ENCODE measurements at regions not wholly inside any gene's neighbourhood (a gene's known extent, or its start where the extent isn't known, plus 50 kb on each side); places are given as distances from the start of the nearest gene placed in this dataset.

DNA sequence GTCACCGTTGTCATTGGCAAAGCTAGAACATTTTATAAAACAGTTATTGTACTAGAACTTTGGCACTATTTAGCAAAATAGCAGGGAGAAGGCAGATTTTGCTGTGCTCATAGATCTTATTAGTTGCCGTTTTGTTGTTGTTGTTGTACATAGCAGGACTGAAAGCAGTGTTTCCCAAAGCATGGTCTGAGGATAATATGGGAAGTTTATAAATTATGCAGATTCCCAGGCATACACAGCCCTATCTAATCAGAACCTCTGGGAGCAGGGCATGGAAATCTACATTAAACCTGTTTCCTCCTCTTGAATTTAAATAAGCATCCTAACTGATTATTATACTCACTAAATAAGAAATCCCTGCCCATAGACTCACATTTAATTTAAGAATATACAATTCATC, 87.9 kb downstream of the RAP2B start:
- H3K4me1 ChIP-seq, result peaks cover 0 to 10% of the 10 kb centered on the region in 2 donors
- H3K4me3 ChIP-seq, result no peak overlapping the region
- intact Hi-C loops (cut with DNase I), result no loop called here
- H3K36me3 ChIP-seq, result no peaks in the 10 kb centered on the region
- H3K27me3 ChIP-seq, result no peaks in the 10 kb centered on the region
- DNase-seq (ENCODE audit: low spot score in 2 of 2), result no peak
- no peaks in the 10 kb centered on the region for H3K9me3 ChIP-seq
- H3K27ac ChIP-seq, result no peak overlapping the region
- TF ChIP-seq, protein P1, sequence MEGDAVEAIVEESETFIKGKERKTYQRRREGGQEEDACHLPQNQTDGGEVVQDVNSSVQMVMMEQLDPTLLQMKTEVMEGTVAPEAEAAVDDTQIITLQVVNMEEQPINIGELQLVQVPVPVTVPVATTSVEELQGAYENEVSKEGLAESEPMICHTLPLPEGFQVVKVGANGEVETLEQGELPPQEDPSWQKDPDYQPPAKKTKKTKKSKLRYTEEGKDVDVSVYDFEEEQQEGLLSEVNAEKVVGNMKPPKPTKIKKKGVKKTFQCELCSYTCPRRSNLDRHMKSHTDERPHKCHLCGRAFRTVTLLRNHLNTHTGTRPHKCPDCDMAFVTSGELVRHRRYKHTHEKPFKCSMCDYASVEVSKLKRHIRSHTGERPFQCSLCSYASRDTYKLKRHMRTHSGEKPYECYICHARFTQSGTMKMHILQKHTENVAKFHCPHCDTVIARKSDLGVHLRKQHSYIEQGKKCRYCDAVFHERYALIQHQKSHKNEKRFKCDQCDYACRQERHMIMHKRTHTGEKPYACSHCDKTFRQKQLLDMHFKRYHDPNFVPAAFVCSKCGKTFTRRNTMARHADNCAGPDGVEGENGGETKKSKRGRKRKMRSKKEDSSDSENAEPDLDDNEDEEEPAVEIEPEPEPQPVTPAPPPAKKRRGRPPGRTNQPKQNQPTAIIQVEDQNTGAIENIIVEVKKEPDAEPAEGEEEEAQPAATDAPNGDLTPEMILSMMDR (IDR thresholded peaks at IDR 0.05), result no peak

DNA sequence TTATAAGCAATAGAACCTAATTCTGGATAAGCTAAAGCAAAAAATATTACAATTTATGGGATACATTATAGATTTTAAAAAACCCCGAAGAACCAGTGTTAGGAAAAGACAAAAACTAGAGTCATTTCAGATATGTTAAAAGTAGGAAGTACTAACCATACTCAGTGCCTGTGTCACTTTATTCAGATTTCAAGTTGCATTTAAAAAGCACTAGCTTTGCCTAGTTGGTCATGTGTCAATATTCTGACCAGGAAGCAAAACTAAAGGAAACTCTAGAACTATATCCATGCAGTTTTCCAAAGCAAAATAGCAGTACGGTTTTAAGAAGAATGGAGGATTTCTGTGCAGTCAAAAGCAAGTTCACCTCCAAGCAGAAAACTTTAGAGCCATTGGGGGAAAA, 88.4 kb downstream of the RAP2B start:
- intact Hi-C loops (cut with DNase I), result no loop called here
- Histone ChIP-seq H3K27ac (no peak overlapping the region), H3K27me3 (no peaks in the 10 kb centered on the region), H3K4me1 (peaks cover 0 to 10% of the 10 kb centered on the region in 2 donors), H3K36me3 (no peaks in the 10 kb centered on the region), H3K9me3 (no peaks in the 10 kb centered on the region), H3K4me3 (no peak overlapping the region)
- DNase-seq (ENCODE audit: low spot score in 2 of 2), result no peak
- TF ChIP-seq, protein P1 (IDR thresholded peaks at IDR 0.05), result no peak

DNA sequence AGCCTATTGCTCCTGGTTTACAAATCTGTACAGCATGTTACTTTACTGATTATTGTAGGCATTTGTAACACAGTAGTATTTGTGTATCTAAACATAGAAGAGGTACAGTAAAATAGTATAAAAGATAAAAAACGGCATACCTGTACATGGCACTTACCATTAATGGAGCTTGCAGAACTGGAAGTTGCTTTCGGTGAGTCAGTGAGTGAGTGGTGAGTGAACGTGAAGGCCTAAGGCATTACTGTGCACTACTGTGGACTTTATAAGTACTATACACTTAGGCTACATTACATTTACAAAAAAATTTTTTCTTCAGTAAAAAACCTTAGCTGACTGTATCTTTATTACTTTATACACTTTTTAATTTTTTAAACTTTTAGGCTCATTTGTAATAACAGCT, 90.9 kb downstream of the RAP2B start:
- H3K4me1 ChIP-seq, result peaks cover 0 to 3% of the 10 kb centered on the region in 2 donors
- no peak overlapping the region for H3K27ac ChIP-seq
- TF ChIP-seq, protein P1 (IDR thresholded peaks at IDR 0.05), result no peak
- intact Hi-C loops (cut with DNase I), result no loop called here
- DNase-seq (ENCODE audit: low spot score in 2 of 2), result no peak
- no peaks in the 10 kb centered on the region for H3K36me3 ChIP-seq
- H3K4me3 ChIP-seq, result no peak overlapping the region
- no peaks in the 10 kb centered on the region for H3K27me3 ChIP-seq
- no peaks in the 10 kb centered on the region for H3K9me3 ChIP-seq

DNA sequence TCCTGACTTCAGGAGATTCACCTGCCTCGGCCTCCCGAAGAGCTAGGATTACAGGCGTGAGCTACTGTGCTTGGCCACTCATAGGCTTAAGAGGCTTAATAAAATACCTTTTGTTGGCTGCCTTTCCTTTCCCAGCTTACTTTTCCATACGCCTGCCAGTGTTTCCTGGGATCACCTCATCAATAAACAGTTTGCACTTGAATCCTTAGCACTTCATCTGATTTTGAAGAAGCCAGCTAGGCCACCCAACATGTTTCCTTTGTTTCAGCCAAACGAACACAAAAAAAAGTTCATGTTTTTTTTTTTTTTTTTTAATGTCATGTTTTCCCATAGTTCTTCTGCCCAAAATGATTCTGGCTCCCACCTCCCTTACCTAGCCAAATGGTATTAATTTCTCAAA, 92.3 kb downstream of the RAP2B start:
- Histone ChIP-seq H3K4me3 (no peak overlapping the region), H3K27ac (no peak overlapping the region), H3K9me3 (no peaks in the 10 kb centered on the region), H3K4me1 (peaks cover 0 to 3% of the 10 kb centered on the region in 2 donors), H3K27me3 (no peaks in the 10 kb centered on the region), H3K36me3 (no peaks in the 10 kb centered on the region)
- intact Hi-C loops (cut with DNase I), result no loop called here
- TF ChIP-seq, protein P1 (IDR thresholded peaks at IDR 0.05), result no peak
- no peak for DNase-seq (ENCODE audit: low spot score in 2 of 2)

DNA sequence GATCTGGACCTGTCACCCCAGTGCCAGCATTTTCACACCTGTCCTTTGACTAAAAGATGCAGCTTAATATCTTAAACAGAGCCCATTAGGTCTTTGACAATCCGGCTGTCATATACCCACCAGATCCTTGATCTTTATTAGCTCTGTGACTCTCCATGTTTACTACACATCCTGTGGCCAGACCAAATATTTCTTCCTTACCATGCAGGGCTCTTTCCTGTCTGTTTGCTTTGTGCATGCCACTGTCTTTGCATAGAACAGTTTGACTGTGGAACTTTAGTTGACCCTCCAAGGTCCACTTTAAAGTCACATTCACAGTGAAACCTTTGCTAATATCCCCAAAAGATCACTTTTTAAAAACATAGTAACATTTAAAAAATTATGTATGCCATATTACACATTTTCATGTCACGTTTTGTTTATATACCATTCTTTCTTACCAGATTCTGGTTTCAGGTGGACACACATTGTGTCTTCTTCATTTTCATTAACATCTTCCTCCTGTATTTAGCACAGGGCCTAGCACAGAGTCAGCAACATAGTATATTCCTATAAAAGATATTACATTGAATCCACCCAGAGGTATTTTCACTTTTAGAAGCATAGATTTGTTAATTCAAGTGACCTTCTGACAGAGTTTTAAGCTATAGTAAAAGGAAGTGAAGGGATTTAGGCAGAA, 95.8 kb downstream of the RAP2B start:
- Histone ChIP-seq H3K27me3 (no peaks in the 10 kb centered on the region), H3K4me3 (no peak overlapping the region), H3K9me3 (no peaks in the 10 kb centered on the region), H3K27ac (no peak overlapping the region), H3K4me1 (no peaks in the 10 kb centered on the region), H3K36me3 (no peaks in the 10 kb centered on the region)
- DNase-seq (ENCODE audit: low spot score in 2 of 2), result no peak
- TF ChIP-seq, protein P1 (IDR thresholded peaks at IDR 0.05), result no peak
- intact Hi-C loops (cut with DNase I), result no loop called here

DNA sequence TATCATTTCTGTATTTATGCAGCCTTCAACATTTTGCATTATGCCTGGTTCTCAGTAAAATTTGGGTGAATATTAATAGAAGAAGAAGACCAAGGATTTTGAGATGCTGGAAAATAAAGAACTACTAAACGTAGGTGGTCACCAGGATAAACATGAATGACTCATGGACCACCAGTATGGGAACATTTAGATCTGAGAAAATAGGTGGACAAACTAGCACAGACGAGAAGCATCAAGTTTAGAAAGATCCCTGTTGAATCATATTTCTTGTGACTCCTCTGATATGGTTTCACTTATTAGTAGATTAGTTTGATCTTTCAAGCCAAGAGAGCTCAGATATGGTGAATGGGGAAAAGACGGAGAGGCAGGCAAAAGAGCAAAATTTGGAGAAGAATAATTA, 97.9 kb downstream of the RAP2B start:
- intact Hi-C loops (cut with DNase I), result no loop called here
- Histone ChIP-seq H3K36me3 (no peaks in the 10 kb centered on the region), H3K27me3 (no peaks in the 10 kb centered on the region), H3K27ac (no peak overlapping the region), H3K9me3 (no peaks in the 10 kb centered on the region), H3K4me1 (no peaks in the 10 kb centered on the region), H3K4me3 (no peak overlapping the region)
- TF ChIP-seq, protein P1 (IDR thresholded peaks at IDR 0.05), result no peak
- no peak for DNase-seq (ENCODE audit: low spot score in 2 of 2)
